H9 (cell line): ENCODE measurements at regions not wholly inside any gene's neighbourhood (a gene's known extent, or its start where the extent isn't known, plus 50 kb on each side); places are given as distances from the start of the nearest gene placed in this dataset.
"Not testable (repeated sequence)": the region's sequence is repeated elsewhere in the genome, so short reads cannot be mapped to it uniquely, and the experiment has no call there.

ENCODE experiments used
- DNase-seq: peaks from one replicate; pipeline ENCODE4 v3.0.0-alpha.2; 2017
- H2AFZ ChIP-seq: one replicate; pipeline ENCODE4 v1.6.1; 2013; ENCODE audit warnings: mild to moderate bottlenecking, low read length, control low read depth, moderate library complexity
- H2AK5ac ChIP-seq: 2 replicates; pipeline ENCODE4 v1.6.1; 2013; ENCODE audit warnings: low read length, control low read depth, mixed read lengths; ENCODE audit not compliant: insufficient read length
- H2BK120ac ChIP-seq: one replicate; pipeline ENCODE4 v1.6.1; 2013; ENCODE audit warnings: low read depth, mild to moderate bottlenecking, low read length, control low read depth, inconsistent platforms; ENCODE audit not compliant: poor library complexity, severe bottlenecking
- H2BK12ac ChIP-seq: 2 replicates; pipeline ENCODE4 v1.6.1; 2013; ENCODE audit warnings: low read length, control low read depth, mixed read lengths, low read depth; ENCODE audit not compliant: insufficient read length
- H2BK15ac ChIP-seq: 2 replicates; pipeline ENCODE4 v1.6.1; 2013; ENCODE audit warnings: low read depth, low read length, control low read depth
- H2BK20ac ChIP-seq: one replicate; pipeline ENCODE4 v1.6.1; 2013; ENCODE audit warnings: low read depth, mild to moderate bottlenecking, low read length, control low read depth, inconsistent platforms; ENCODE audit not compliant: poor library complexity, severe bottlenecking
- H2BK5ac ChIP-seq: 2 replicates; pipeline ENCODE4 v1.6.1; 2013; ENCODE audit warnings: low read length, control low read depth, mixed read lengths; ENCODE audit not compliant: insufficient read length
- H3K14ac ChIP-seq: 2 replicates; pipeline ENCODE4 v1.6.1; 2013; ENCODE audit warnings: low read length, control low read depth; ENCODE audit not compliant: insufficient read depth
- H3K18ac ChIP-seq: 2 replicates; pipeline ENCODE4 v1.6.1; 2013; ENCODE audit warnings: low read depth, mild to moderate bottlenecking, mixed read lengths, low read length, control low read depth; ENCODE audit not compliant: insufficient read length
- H3K23ac ChIP-seq: 2 replicates; pipeline ENCODE4 v1.6.1; 2013; ENCODE audit warnings: low read length, control low read depth, mixed read lengths, low read depth; ENCODE audit not compliant: insufficient read length
- H3K23me2 ChIP-seq: 2 replicates; pipeline ENCODE4 v1.6.1; 2013; ENCODE audit warnings: low read depth, mild to moderate bottlenecking, mixed read lengths, low read length, control low read depth; ENCODE audit not compliant: insufficient read length, poor library complexity, severe bottlenecking
- H3K27ac ChIP-seq: 2 replicates; pipeline ENCODE4 v1.5.1; 2013; ENCODE audit warnings: low read length, control low read depth, mixed read lengths, low read depth; ENCODE audit not compliant: insufficient read length
- H3K27me3 ChIP-seq: 2 replicates; pipeline ENCODE4 v1.6.1; 2013; ENCODE audit warnings: low read length, control low read depth, inconsistent platforms; ENCODE audit not compliant: insufficient read depth
- H3K4ac ChIP-seq: 2 replicates; pipeline ENCODE4 v1.6.1; 2013; ENCODE audit warnings: low read depth, mild to moderate bottlenecking, control low read depth, inconsistent platforms, low read length, moderate library complexity
- H3K4me1 ChIP-seq: 2 replicates; pipeline ENCODE4 v1.6.1; 2013; ENCODE audit warnings: low read length, control low read depth, inconsistent platforms; ENCODE audit not compliant: insufficient read depth
- H3K4me2 ChIP-seq: 2 replicates; pipeline ENCODE4 v1.6.1; 2013; ENCODE audit warnings: low read length, control low read depth, mixed read lengths; ENCODE audit not compliant: insufficient read length, insufficient read depth
- H3K56ac ChIP-seq: 2 replicates; pipeline ENCODE4 v1.6.1; 2013; ENCODE audit warnings: low read depth, mild to moderate bottlenecking, mixed read lengths, low read length, control low read depth; ENCODE audit not compliant: insufficient read length
- H3K79me1 ChIP-seq: 2 replicates; pipeline ENCODE4 v1.6.1; 2013; ENCODE audit warnings: low read depth, mild to moderate bottlenecking, moderate library complexity, low read length, control low read depth, inconsistent platforms; ENCODE audit not compliant: insufficient read depth, poor library complexity, severe bottlenecking
- H3K79me2 ChIP-seq: 2 replicates; pipeline ENCODE4 v1.6.1; 2013; ENCODE audit warnings: low read length, control low read depth, inconsistent platforms; ENCODE audit not compliant: insufficient read depth
- H3K9ac ChIP-seq: 2 replicates; pipeline ENCODE4 v1.6.1; 2013; ENCODE audit warnings: low read length, control low read depth, mixed read lengths; ENCODE audit not compliant: insufficient read length; ENCODE audit errors: extremely low read depth
- H3K9me3 ChIP-seq: one replicate; pipeline ENCODE4 v1.6.1; 2013; ENCODE audit warnings: low read depth, low read length, inconsistent platforms; ENCODE audit not compliant: control insufficient read depth
- H3T11ph ChIP-seq: one replicate; pipeline ENCODE4 v1.6.1; 2013; ENCODE audit warnings: mild to moderate bottlenecking, low read length, control low read depth, inconsistent platforms
- H4K20me1 ChIP-seq: one replicate; pipeline ENCODE4 v1.6.1; 2013; ENCODE audit not compliant: control insufficient read depth, insufficient read length, insufficient read depth
- H4K5ac ChIP-seq: 2 replicates; pipeline ENCODE4 v1.6.1; 2013; ENCODE audit warnings: low read depth, mild to moderate bottlenecking, mixed read lengths, low read length, control low read depth; ENCODE audit not compliant: insufficient read length
- H4K8ac ChIP-seq: replicated peaks from 2 replicates; pipeline ENCODE4 v1.6.1; 2013; ENCODE audit warnings: low read length, control low read depth, mixed read lengths, low read depth; ENCODE audit not compliant: insufficient read length
- H4K91ac ChIP-seq: 2 replicates; pipeline ENCODE4 v1.6.1; 2013; ENCODE audit warnings: low read depth, mild to moderate bottlenecking, moderate library complexity, mixed read lengths, low read length, control low read depth; ENCODE audit not compliant: insufficient read length
- H3K27ac Mint-ChIP-seq, 3 experiments: 2 replicates in 2 of 3; 3 replicates in 1 of 3; pipeline ENCODE4 v1.8.0; 2020 to 2021; ENCODE audit warnings: mixed read lengths in 3 of 3, mild to moderate bottlenecking in 1 of 3, moderate library complexity in 1 of 3
- H3K27me3 Mint-ChIP-seq: 2 replicates; pipeline ENCODE4 v1.8.0; 2021; ENCODE audit warnings: low read depth, mild to moderate bottlenecking, moderate library complexity, mixed read lengths
- H3K36me3 Mint-ChIP-seq, 3 experiments: 2 replicates in 2 of 3; 3 replicates in 1 of 3; pipeline ENCODE4 v1.8.0; 2020 to 2021; ENCODE audit warnings: low read depth in 3 of 3, mixed read lengths in 3 of 3; ENCODE audit not compliant: insufficient read depth in 1 of 3
- H3K4me1 Mint-ChIP-seq, 2 experiments: 2 replicates each; pipeline ENCODE4 v1.8.0; 2020; ENCODE audit warnings: mixed read lengths in 2 of 2
- H3K4me3 Mint-ChIP-seq, 2 experiments: 2 replicates in 1 of 2; 3 replicates in 1 of 2; pipeline ENCODE4 v1.8.0; 2020 to 2021; ENCODE audit warnings: mild to moderate bottlenecking in 2 of 2, mixed read lengths in 2 of 2, moderate library complexity in 1 of 2
- H3K9me3 Mint-ChIP-seq, 2 experiments: 2 replicates in 1 of 2; 3 replicates in 1 of 2; pipeline ENCODE4 v1.8.0; 2020; ENCODE audit warnings: mild to moderate bottlenecking in 2 of 2, mixed read lengths in 2 of 2, moderate library complexity in 1 of 2
- WGBS: extraction: QIAGEN DNeasy Blood & Tissue Kit; methylation state at CpG from one replicate; pipeline ENCODE4 v1.1.7; 2013; ENCODE audit warnings: missing lambda C conversion rate, low lambda C conversion rate, mixed read lengths; ENCODE audit not compliant: insufficient read length; ENCODE audit errors: extremely low coverage; 5-methylcytosine and 5-hydroxymethylcytosine counted together
- TF ChIP-seq, protein P1 (sequence below): fragments of 200-600 bp; sonication (generic); conservative IDR thresholded peaks from 3 replicates; pipeline ENCODE4 v1.8.0; 2021; ENCODE audit warnings: antibody characterized with exemption, mild to moderate bottlenecking

DNA sequence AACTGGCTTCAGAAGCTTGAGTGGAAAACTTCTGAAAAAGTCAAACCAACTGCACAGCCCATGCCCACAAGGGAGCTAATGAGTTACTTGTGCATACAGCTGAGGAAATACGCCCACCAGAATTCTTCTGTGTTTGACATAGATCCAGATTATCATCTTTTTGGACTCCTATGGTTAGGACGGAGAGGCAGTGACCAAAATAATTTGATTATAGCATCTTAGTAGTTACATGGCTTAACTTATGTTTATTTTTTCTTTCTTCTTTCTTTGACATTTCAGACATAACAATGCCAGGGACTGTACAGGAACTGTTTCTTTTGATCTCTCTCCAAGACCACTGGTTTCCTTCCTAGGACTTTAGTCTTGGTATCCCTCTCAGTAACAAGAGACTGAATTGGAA is 246.1 kb upstream of the RASGRP1 start:
- H3K4me2 ChIP-seq = no peak overlapping the region
- no peak overlapping the region for H2AFZ ChIP-seq
- no CpG with 5 or more reads among the region's 2 CpGs for WGBS
- H4K8ac ChIP-seq = no peak overlapping the region
- no peak overlapping the region for H3K27ac ChIP-seq
- no peak overlapping the region for H2BK5ac ChIP-seq
- H3K14ac ChIP-seq = no peak overlapping the region
- H3K9ac ChIP-seq = no peak overlapping the region
- TF ChIP-seq, protein P1, sequence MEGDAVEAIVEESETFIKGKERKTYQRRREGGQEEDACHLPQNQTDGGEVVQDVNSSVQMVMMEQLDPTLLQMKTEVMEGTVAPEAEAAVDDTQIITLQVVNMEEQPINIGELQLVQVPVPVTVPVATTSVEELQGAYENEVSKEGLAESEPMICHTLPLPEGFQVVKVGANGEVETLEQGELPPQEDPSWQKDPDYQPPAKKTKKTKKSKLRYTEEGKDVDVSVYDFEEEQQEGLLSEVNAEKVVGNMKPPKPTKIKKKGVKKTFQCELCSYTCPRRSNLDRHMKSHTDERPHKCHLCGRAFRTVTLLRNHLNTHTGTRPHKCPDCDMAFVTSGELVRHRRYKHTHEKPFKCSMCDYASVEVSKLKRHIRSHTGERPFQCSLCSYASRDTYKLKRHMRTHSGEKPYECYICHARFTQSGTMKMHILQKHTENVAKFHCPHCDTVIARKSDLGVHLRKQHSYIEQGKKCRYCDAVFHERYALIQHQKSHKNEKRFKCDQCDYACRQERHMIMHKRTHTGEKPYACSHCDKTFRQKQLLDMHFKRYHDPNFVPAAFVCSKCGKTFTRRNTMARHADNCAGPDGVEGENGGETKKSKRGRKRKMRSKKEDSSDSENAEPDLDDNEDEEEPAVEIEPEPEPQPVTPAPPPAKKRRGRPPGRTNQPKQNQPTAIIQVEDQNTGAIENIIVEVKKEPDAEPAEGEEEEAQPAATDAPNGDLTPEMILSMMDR = no peak
- no peaks in the 10 kb centered on the region for H3K9me3 ChIP-seq
- no peaks in the 10 kb centered on the region for H3K27me3 ChIP-seq
- H2BK12ac ChIP-seq = no peak overlapping the region
- no peak overlapping the region for H3K4ac ChIP-seq
- no peaks in the 10 kb centered on the region for H3K79me2 ChIP-seq
- no peak overlapping the region for H3K27ac Mint-ChIP-seq
- no peak overlapping the region for H3T11ph ChIP-seq
- no peak overlapping the region for H3K18ac ChIP-seq
- no peaks in the 10 kb centered on the region for H3K36me3 Mint-ChIP-seq
- no peaks in the 10 kb centered on the region for H3K9me3 Mint-ChIP-seq
- H4K5ac ChIP-seq = no peak overlapping the region
- 0 out of 4 replicates have a peak, but pooled peaks cover 0 to 3% of the 10 kb centered on the region in 2 experiments for H3K4me1 Mint-ChIP-seq
- H3K56ac ChIP-seq = no peak overlapping the region
- no peak overlapping the region for H3K23ac ChIP-seq
- no peak overlapping the region for H4K91ac ChIP-seq
- no peaks in the 10 kb centered on the region for H3K23me2 ChIP-seq
- H4K20me1 ChIP-seq = no peaks in the 10 kb centered on the region
- no peak overlapping the region for H2BK20ac ChIP-seq
- no peak for DNase-seq
- no peak overlapping the region for H2BK120ac ChIP-seq
- no peaks in the 10 kb centered on the region for H3K4me1 ChIP-seq
- no peaks in the 10 kb centered on the region for H3K27me3 Mint-ChIP-seq
- no peaks in the 10 kb centered on the region for H3K79me1 ChIP-seq
- H3K4me3 Mint-ChIP-seq = no peak overlapping the region
- no peak overlapping the region for H2BK15ac ChIP-seq
- no peak overlapping the region for H2AK5ac ChIP-seq

DNA sequence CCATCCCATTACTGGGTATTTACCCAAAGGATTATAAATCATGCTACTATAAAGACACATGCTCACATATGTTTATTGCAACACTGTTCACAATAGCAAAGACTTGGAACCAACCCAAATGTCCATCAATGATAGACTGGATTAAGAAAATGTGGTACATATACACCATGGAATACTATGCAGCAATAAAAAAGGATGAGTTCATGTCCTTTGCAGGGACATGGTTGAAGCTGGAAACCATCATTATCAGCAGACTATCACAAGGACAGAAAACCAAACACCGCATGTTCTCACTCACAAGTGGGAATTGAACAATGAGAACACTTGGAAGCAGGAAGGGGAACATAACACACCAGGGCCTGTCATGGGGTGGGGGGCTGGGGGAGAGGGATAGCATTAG is 249.6 kb upstream of the RASGRP1 start:
- H3K27ac ChIP-seq, H3K36me3 Mint-ChIP-seq, H3K79me2 ChIP-seq, H3K9ac ChIP-seq, H2AK5ac ChIP-seq, H4K5ac ChIP-seq, H3K9me3 ChIP-seq, H3K4me1 ChIP-seq, H3K27me3 ChIP-seq, H3K27me3 Mint-ChIP-seq, H2BK15ac ChIP-seq, DNase-seq, H2BK12ac ChIP-seq, H4K8ac ChIP-seq, H3K23me2 ChIP-seq, H2BK5ac ChIP-seq, H4K20me1 ChIP-seq, H3K18ac ChIP-seq, H3K9me3 Mint-ChIP-seq, H3K14ac ChIP-seq, H3K4me3 Mint-ChIP-seq, H3K56ac ChIP-seq, H2BK20ac ChIP-seq, H2AFZ ChIP-seq, H3T11ph ChIP-seq, H3K27ac Mint-ChIP-seq, H3K23ac ChIP-seq, H4K91ac ChIP-seq, H3K4ac ChIP-seq, H3K4me2 ChIP-seq, H2BK120ac ChIP-seq, H3K79me1 ChIP-seq: not testable (repeated sequence)
- peaks cover 13% of the 10 kb centered on the region in 2 experiments for H3K4me1 Mint-ChIP-seq
- WGBS = no CpG with 5 or more reads among the region's 1 CpG
